Activated effector memory CD4-positive, alpha-beta T cell treated with anti-CD3 and anti-CD28 coated beads, Interleukin-2, amount 50 U/mL, for 16 hours (primary cell): ENCODE measurements at regions not wholly inside any gene's neighbourhood (a gene's known extent, or its start where the extent isn't known, plus 50 kb on each side); places are given as distances from the start of the nearest gene placed in this dataset.

Source experiments
- DNase-seq: peaks from one replicate; pipeline ENCODE4 v3.0.0-alpha.2; 2020

- no peak for DNase-seq
Measured at GRCh38 chr7:73964786-73965185, 63.2 kb upstream of the ELN start.

- DNase-seq: no peak
Measured at GRCh38 chr7:73966062-73966940, 61.7 kb upstream of the ELN start.

- DNase-seq: no peak
Measured at GRCh38 chr7:73966941-73967831, 60.8 kb upstream of the ELN start.

- no peak for DNase-seq
Measured at GRCh38 chr7:73967832-73968290, 60.1 kb upstream of the ELN start.

DNA sequence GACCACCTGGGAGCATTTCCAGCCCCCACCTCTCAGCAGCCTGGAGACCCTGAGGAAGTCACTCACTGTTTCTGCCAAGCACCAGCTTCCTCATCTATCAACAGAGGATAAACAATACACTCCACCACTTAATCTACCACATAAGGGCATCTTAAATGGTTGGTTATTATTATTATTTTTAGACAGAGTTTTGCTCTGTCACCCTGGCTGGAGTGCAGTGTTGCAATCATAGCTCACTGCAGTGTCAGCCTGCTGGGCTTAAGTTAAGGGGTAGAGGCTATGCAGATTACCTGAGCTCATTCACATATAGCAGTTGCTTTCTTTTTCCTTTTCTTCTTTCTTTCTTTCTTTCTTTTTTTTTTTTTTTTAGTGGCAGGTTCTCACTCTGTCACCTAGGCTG is 59.5 kb upstream of the ELN start:
- no peak for DNase-seq

DNA sequence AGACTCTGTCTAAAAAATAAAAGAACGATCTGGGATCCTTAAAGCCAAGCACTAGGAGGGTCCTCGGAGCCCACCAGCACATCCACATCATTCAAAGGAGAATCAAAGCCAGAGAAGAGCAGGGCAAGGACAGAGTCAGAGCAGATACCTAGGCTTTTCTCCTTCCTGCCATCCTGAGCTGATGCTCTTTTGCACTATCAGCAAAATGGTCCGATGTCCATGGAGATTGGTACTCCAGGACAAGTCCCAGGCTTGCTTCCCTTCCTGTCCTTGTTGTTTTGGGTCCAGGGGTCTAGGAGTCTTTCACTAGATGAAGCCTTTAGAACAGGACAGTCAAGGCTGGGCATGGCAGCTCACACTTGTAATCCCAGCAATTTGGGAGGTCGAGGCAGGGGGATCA is 58.0 kb upstream of the ELN start:
- no peak for DNase-seq

GRCh38 chr7:73970801-73971229 is 57.2 kb upstream of the ELN start:
- no peak for DNase-seq

GRCh38 chr7:73971322-73971703 is 56.7 kb upstream of the ELN start:
- DNase-seq: no peak

DNA sequence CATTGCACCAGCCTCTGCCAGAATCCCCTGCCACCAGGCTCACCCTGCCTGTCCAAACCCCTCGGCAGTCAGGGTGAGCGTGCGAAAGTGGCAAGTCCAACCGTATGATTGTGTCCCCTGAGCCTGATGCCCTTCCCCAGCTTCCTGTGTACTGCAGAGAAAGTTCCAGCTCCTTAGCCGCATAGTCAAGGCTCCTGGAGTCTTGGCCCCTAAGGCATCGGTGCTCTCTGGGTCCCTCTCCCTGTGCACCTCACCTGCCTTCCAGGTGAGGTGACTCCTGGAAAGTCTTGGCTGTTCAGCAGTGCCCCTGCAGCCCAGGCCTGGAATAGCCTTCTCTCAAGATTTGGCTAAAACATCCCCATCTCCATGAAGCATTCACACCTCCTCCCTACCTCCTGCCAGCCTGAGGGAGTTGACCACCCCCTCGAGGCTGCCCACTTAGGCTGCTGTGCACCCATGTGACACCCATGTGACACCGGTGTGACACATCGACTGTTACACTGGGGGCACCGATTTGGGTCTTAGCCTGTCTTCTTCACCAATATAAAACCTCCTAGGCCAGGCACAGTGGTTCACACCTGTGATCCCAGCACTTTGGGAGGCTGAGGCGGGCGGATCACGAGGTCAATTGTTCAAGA is 56.1 kb upstream of the ELN start:
- peak; percentile 56 for DNase-seq

DNA sequence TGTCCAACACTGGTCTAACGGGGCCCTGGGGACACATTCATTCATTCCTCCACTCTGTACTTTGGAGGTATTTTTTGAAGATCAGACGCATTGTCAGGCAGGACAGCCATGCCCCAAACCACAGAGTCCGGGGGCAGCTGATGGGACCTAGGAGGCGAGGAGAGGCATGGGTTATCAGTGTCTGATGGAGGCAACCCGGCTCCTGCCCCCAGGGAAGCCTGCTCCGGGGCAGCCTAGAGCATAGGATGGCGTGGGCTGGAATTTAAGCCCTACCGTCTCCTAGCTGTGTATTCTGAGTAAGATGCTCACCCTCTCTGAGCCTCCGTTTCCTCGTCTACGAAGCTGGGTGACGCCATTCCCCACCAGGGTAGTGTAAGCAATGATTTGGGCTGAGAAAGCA is 55.4 kb upstream of the ELN start:
- DNase-seq: peak; percentile 43

DNA sequence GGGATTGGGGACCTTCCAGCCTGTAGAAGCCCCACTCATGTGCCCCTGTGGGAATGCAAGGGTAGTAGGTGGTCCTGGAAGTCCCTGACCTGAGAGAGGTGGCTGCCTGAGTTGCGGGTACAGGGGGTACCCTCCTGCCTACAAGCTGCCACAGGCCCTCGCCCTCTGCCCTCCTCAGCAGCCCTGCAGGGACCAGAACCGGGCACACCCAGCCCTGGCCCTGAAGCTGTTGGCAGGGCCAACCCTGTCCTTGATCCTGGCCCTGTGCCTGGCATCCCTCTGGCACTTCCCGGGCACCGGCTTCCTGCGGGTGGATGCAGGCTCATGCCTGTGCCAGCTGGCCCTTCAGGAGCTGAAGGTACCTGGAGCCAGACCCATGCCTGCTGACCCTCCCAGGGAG is 54.9 kb upstream of the ELN start:
- DNase-seq: no peak

DNA sequence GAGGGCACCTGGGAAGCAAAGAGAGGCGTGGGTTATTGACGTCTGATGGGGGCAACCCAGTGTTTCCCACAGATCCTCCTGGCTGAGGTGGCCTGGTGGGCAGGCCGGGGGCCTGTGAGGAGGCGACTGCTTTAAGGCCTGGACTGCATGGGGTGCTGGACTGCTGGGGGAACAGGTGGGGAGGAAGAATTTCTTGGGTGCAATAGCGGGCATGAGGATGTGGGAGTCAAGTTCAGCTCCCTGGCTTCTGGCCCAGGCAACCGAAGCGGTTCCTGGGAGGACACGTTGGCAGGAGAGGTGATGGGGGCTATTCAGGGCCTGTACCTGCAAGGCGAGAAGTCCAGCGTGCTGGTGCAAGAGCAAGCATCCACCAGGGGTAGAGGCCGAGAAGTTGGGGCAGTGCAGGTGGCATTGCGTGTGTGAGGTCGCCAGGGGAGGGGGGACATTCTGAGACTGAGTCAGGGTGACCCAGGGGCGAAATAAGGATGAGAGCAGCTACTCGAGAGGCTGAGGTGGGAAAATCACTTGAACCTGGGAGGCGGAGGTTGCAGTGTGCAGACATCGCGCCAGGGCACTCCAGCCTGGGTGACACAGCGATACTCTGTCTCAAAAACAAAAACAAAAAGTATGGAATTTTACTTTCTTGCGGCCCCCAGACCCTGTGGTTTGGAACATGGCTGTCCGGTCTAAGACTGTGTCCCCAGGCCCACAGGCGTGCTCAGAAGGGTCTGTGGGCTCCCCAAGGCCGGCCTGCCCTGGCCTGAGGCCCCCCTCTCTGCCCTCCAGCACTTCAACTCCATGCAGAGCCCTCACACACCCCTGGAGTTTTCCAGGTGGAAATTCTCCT is 53.6 kb upstream of the ELN start:
- DNase-seq: peak; percentile 28

- peak; percentile 27 for DNase-seq
Measured at GRCh38 chr7:73974948-73975926, 52.7 kb upstream of the ELN start.

DNA sequence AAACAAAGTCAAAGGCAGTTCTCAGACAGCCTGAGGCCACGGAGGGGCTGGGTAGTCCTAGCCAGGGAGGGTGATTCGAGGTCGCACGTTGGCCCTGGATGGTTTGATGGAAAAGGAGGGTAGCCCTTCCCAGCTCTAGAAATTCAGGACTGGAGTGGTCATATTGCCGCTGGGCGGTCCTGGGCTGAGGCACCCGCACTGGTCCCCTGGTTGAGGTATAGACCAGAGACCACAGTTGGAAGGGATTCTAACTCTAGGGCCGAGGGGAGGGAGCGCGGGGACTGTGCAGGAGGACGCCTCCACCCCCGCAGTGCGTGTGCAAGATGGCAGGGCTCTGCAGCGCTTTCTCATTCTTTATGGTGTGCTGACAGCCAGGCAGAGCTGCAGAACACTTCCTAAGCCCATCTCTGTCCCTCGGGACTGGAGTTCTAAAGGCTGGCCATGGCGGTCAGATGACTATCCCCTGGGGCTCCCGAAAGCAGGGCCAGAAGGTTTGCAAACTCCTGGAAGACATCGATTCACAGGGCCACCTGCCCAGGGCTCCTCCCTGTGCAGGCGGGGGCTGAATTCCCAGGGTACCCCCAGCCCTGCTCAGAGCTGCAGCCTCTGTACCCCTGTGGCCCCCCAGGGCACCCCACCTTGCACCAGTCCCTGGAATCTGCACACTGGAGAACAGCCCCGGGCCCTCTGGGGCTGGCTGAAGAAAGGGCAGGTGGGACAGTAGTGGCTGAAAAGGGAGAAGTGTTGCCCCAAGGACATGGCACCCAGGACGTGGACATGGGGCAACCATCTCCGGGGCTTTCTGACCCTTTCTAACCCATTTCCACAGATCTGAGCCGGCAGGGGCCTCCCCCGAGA is 51.0 kb upstream of the ELN start:
- DNase-seq: peak; percentile 47

DNA sequence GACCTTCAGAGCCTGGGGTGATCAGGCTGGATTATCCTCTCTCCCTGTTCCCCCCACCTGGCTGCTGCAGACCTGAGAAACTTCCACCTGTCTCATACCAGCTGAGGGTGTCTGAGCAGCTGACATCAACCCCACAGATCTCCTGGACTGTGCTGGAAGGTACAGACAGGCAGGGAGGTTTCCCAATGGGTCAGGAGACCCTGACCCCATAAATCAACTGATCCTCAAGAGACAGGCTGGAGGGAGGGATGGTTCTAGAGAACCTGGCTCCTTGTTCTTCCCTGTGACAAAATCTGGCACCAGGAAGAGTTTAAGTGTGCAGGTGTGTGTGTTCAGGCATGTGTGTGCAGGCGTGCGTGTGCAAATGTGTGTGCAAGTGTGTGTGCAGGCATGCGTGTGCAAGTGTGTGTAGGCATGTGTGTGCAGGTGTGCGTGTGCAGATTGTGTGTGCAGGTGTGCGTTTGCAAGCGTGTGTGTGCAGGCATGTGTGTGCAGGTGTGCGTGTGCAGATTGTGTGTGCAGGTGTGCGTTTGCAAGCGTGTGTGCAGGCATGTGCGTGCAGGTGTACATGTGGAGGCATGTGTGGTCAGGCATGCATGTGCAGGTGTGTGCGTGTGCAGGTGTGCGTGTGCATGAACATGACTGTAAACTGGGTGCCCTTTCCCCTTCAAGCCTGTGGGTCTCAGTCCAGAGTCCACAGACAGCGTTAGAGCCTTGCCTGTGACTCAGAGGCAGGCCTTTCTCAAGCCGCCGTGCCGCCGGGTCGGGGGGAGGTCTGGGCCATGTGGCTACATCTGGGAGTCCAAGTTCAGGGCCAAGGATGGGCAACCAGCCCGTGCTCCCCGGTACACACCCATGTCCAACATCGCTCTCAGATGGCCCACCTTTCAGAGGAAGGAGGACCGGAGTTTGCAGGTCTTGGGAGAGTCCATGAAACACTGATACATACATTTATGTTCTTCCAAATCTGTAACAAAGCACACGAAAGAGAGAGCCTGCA is 50.1 kb upstream of the ELN start:
- DNase-seq: peak; percentile 54
